CD4-positive, alpha-beta memory T cell (primary cell): ENCODE measurements at regions not wholly inside any gene's neighbourhood (a gene's known extent, or its start where the extent isn't known, plus 50 kb on each side); places are given as distances from the start of the nearest gene placed in this dataset.

ENCODE experiments used
- CTCF ChIA-PET: fragments of 350-600 bp; sonication (Branson Sonifier 250); formaldehyde crosslinking; loops from one replicate; lab custom pipeline; 2021; ENCODE audit warnings: inconsistent platforms; ENCODE audit not compliant: partially characterized antibody; lab: Charles Lee
- POLR2A ChIA-PET: fragments of 350-600 bp; sonication (Branson Sonifier 250); formaldehyde crosslinking; loops from one replicate; lab custom pipeline; 2021; ENCODE audit not compliant: partially characterized antibody; lab: Charles Lee
- DNase-seq, 5 donors: peaks; one replicate each; pipeline versions ENCODE4 v3.0.0 to v3.0.0-alpha.2; 2020 to 2022; ENCODE audit warnings: mixed read lengths in 1 of 5
- H3K27ac ChIP-seq: one replicate; pipeline ENCODE4 v1.7.0; 2013; ENCODE audit warnings: low read depth, low read length
- H3K27me3 ChIP-seq: 2 replicates; pipeline ENCODE4 v1.7.0; 2013; ENCODE audit warnings: mild to moderate bottlenecking, low read length, moderate library complexity; ENCODE audit not compliant: insufficient read depth
- H3K36me3 ChIP-seq: 2 replicates; pipeline ENCODE4 v1.7.0; 2013; ENCODE audit warnings: mild to moderate bottlenecking, low read length, moderate library complexity; ENCODE audit not compliant: insufficient read depth
- H3K4me1 ChIP-seq: 2 replicates; pipeline ENCODE4 v1.7.0; 2013; ENCODE audit warnings: mild to moderate bottlenecking, low read length, moderate library complexity; ENCODE audit not compliant: insufficient read depth
- H3K4me3 ChIP-seq, 2 donors: one replicate each; pipeline ENCODE4 v1.7.0; 2013; ENCODE audit warnings: low read length in 2 of 2, mild to moderate bottlenecking in 1 of 2
- H3K9me3 ChIP-seq, 2 donors: one replicate each; pipeline ENCODE4 v1.7.0; 2013; ENCODE audit warnings: low read length in 2 of 2, control low read depth in 1 of 2; ENCODE audit not compliant: control insufficient read depth in 1 of 2
- H3K27ac Mint-ChIP-seq, 7 donors: one replicate each; pipeline ENCODE4 v1.8.0; 2020 to 2021; ENCODE audit warnings: mixed read lengths in 7 of 7, mild to moderate bottlenecking in 6 of 7, inconsistent platforms in 3 of 7, moderate library complexity in 3 of 7
- H3K27me3 Mint-ChIP-seq, 2 donors: one replicate each; pipeline ENCODE4 v1.8.0; 2020 to 2021; ENCODE audit warnings: mixed read lengths in 2 of 2
- H3K36me3 Mint-ChIP-seq, 2 donors: one replicate each; pipeline ENCODE4 v1.8.0; 2020 to 2021; ENCODE audit warnings: mixed read lengths in 2 of 2, inconsistent platforms in 1 of 2, mild to moderate bottlenecking in 1 of 2
- H3K4me1 Mint-ChIP-seq, 4 donors: one replicate each; pipeline ENCODE4 v1.8.0; 2020 to 2021; ENCODE audit warnings: mixed read lengths in 4 of 4, mild to moderate bottlenecking in 1 of 4
- H3K4me3 Mint-ChIP-seq, 8 donors: one replicate each; pipeline ENCODE4 v1.8.0; 2020 to 2021; ENCODE audit warnings: mixed read lengths in 8 of 8, mild to moderate bottlenecking in 7 of 8, moderate library complexity in 6 of 8, inconsistent platforms in 3 of 8
- H3K9me3 Mint-ChIP-seq, 8 donors: one replicate each; pipeline ENCODE4 v1.8.0; 2020 to 2021; ENCODE audit warnings: mixed read lengths in 8 of 8, mild to moderate bottlenecking in 5 of 8, inconsistent platforms in 3 of 8, moderate library complexity in 1 of 8
- intact Hi-C: fragments of 100-400 bp; cut with micrococcal nuclease; formaldehyde crosslinking; loops from one replicate; pipeline ENCODE4 v1.15.1; 2023

GRCh38 chr16:50950955-50951354 is 200.1 kb downstream of the SALL1 start:
- Mint-ChIP-seq H3K27ac (no peak overlapping the region), H3K36me3 (no peaks in the 10 kb centered on the region), H3K4me3 (no peak overlapping the region), H3K27me3 (peaks cover 8 to 21% of the 10 kb centered on the region in 2 donors), H3K9me3 (peaks cover 0 to 2% (median 0%) of the 10 kb centered on the region in 8 donors), H3K4me1 (no peaks in the 10 kb centered on the region)
- intact Hi-C loops, result no loop called here
- Histone ChIP-seq H3K27ac (no peak overlapping the region), H3K9me3 (no peaks in the 10 kb centered on the region), H3K4me3 (no peak overlapping the region), H3K4me1 (no peaks in the 10 kb centered on the region), H3K36me3 (no peaks in the 10 kb centered on the region), H3K27me3 (no peaks in the 10 kb centered on the region)
- DNase-seq, result no peak
- CTCF ChIA-PET, result no interaction called here
- POLR2A ChIA-PET, result no interaction called here

GRCh38 chr16:50948268-50948930 is 202.7 kb downstream of the SALL1 start:
- no peak for DNase-seq
- Histone ChIP-seq H3K9me3 (no peaks in the 10 kb centered on the region), H3K27ac (no peak overlapping the region), H3K4me3 (no peak overlapping the region), H3K4me1 (no peaks in the 10 kb centered on the region), H3K36me3 (no peaks in the 10 kb centered on the region), H3K27me3 (no peaks in the 10 kb centered on the region)
- no peaks in the 10 kb centered on the region for H3K4me1 Mint-ChIP-seq
- ChIA-PET POLR2A (no interaction called here), CTCF (no interaction called here)
- H3K4me3 Mint-ChIP-seq, result no peak overlapping the region
- H3K9me3 Mint-ChIP-seq, result peaks cover 0 to 4% (median 0%) of the 10 kb centered on the region in 8 donors
- no peak overlapping the region for H3K27ac Mint-ChIP-seq
- intact Hi-C loops, result no loop called here
- H3K27me3 Mint-ChIP-seq, result peaks cover 5 to 13% of the 10 kb centered on the region in 2 donors
- no peaks in the 10 kb centered on the region for H3K36me3 Mint-ChIP-seq

GRCh38 chr16:50947826-50948225 is 203.2 kb downstream of the SALL1 start:
- H3K27ac Mint-ChIP-seq, result no peak overlapping the region
- Histone ChIP-seq H3K36me3 (no peaks in the 10 kb centered on the region), H3K4me3 (no peak overlapping the region), H3K27me3 (no peaks in the 10 kb centered on the region), H3K27ac (no peak overlapping the region), H3K9me3 (no peaks in the 10 kb centered on the region), H3K4me1 (no peaks in the 10 kb centered on the region)
- no peaks in the 10 kb centered on the region for H3K36me3 Mint-ChIP-seq
- intact Hi-C loops, result no loop called here
- H3K4me3 Mint-ChIP-seq, result no peak overlapping the region
- POLR2A ChIA-PET, result no interaction called here
- peaks cover 0 to 4% (median 0%) of the 10 kb centered on the region in 8 donors for H3K9me3 Mint-ChIP-seq
- CTCF ChIA-PET, result no interaction called here
- no peak for DNase-seq
- H3K27me3 Mint-ChIP-seq, result peaks cover 5 to 11% of the 10 kb centered on the region in 2 donors
- H3K4me1 Mint-ChIP-seq, result no peaks in the 10 kb centered on the region

GRCh38 chr16:50946606-50947005 is 204.5 kb downstream of the SALL1 start:
- H3K9me3 ChIP-seq, result no peaks in the 10 kb centered on the region
- CTCF ChIA-PET, result no interaction called here
- no peaks in the 10 kb centered on the region for H3K36me3 ChIP-seq
- Mint-ChIP-seq H3K4me1 (no peaks in the 10 kb centered on the region), H3K9me3 (peaks cover 0 to 2% (median 0%) of the 10 kb centered on the region in 8 donors), H3K4me3 (no peak overlapping the region), H3K36me3 (no peaks in the 10 kb centered on the region), H3K27ac (no peak overlapping the region), H3K27me3 (peaks cover 0 to 8% of the 10 kb centered on the region in 2 donors)
- H3K27ac ChIP-seq, result no peak overlapping the region
- no peak for DNase-seq
- POLR2A ChIA-PET, result no interaction called here
- intact Hi-C loops, result no loop called here
- H3K27me3 ChIP-seq, result no peaks in the 10 kb centered on the region
- H3K4me3 ChIP-seq, result no peak overlapping the region
- H3K4me1 ChIP-seq, result no peaks in the 10 kb centered on the region

GRCh38 chr16:50946098-50946497 is 204.2 kb downstream of the CYLD start:
- Histone ChIP-seq H3K36me3 (no peaks in the 10 kb centered on the region), H3K9me3 (no peaks in the 10 kb centered on the region), H3K27ac (no peak overlapping the region), H3K4me3 (no peak overlapping the region), H3K27me3 (no peaks in the 10 kb centered on the region), H3K4me1 (no peaks in the 10 kb centered on the region)
- intact Hi-C loops, result no loop called here
- Mint-ChIP-seq H3K9me3 (peaks cover 0 to 2% (median 0%) of the 10 kb centered on the region in 8 donors), H3K27me3 (peaks cover 0 to 8% of the 10 kb centered on the region in 2 donors), H3K36me3 (no peaks in the 10 kb centered on the region), H3K4me1 (no peaks in the 10 kb centered on the region), H3K27ac (no peak overlapping the region), H3K4me3 (no peak overlapping the region)
- ChIA-PET CTCF (no interaction called here), POLR2A (no interaction called here)
- DNase-seq, result no peak

- Histone ChIP-seq H3K9me3 (no peaks in the 10 kb centered on the region), H3K4me1 (no peaks in the 10 kb centered on the region), H3K36me3 (no peaks in the 10 kb centered on the region), H3K4me3 (no peak overlapping the region), H3K27ac (no peak overlapping the region), H3K27me3 (no peaks in the 10 kb centered on the region)
- peaks cover 0 to 11% of the 10 kb centered on the region in 2 donors for H3K27me3 Mint-ChIP-seq
- DNase-seq, result no peak
- H3K4me3 Mint-ChIP-seq, result no peak overlapping the region
- H3K36me3 Mint-ChIP-seq, result no peaks in the 10 kb centered on the region
- ChIA-PET CTCF (no interaction called here), POLR2A (no interaction called here)
- H3K4me1 Mint-ChIP-seq, result no peaks in the 10 kb centered on the region
- no peak overlapping the region for H3K27ac Mint-ChIP-seq
- H3K9me3 Mint-ChIP-seq, result peaks cover 0 to 2% (median 0%) of the 10 kb centered on the region in 8 donors
- intact Hi-C loops, result no loop called here
Measured at GRCh38 chr16:50945171-50945570, 203.3 kb downstream of the CYLD start.

- no peaks in the 10 kb centered on the region for H3K9me3 ChIP-seq
- H3K27me3 Mint-ChIP-seq, result peaks cover 0 to 11% of the 10 kb centered on the region in 2 donors
- H3K27ac ChIP-seq, result no peak overlapping the region
- H3K4me1 Mint-ChIP-seq, result no peaks in the 10 kb centered on the region
- DNase-seq, result no peak
- no peak overlapping the region for H3K4me3 Mint-ChIP-seq
- H3K27me3 ChIP-seq, result no peaks in the 10 kb centered on the region
- peaks cover 0 to 2% (median 0%) of the 10 kb centered on the region in 8 donors for H3K9me3 Mint-ChIP-seq
- ChIA-PET POLR2A (no interaction called here), CTCF (no interaction called here)
- intact Hi-C loops, result no loop called here
- H3K36me3 Mint-ChIP-seq, result no peaks in the 10 kb centered on the region
- H3K27ac Mint-ChIP-seq, result no peak overlapping the region
- no peak overlapping the region for H3K4me3 ChIP-seq
- no peaks in the 10 kb centered on the region for H3K36me3 ChIP-seq
- no peaks in the 10 kb centered on the region for H3K4me1 ChIP-seq
Measured at GRCh38 chr16:50944436-50944835, 202.6 kb downstream of the CYLD start.
